HG02840 (cell line): ENCODE measurements at regions not wholly inside any gene's neighbourhood (a gene's known extent, or its start where the extent isn't known, plus 50 kb on each side); places are given as distances from the start of the nearest gene placed in this dataset.

Experiments
- ATAC-seq: cut with Tn5 transposase; IDR thresholded peaks from one replicate; pipeline ENCODE4 v1.9.1; 2021; ENCODE audit warnings: mild to moderate bottlenecking, moderate library complexity, moderate number of reproducible peaks; ENCODE audit not compliant: unreplicated experiment, low FRiP score

DNA sequence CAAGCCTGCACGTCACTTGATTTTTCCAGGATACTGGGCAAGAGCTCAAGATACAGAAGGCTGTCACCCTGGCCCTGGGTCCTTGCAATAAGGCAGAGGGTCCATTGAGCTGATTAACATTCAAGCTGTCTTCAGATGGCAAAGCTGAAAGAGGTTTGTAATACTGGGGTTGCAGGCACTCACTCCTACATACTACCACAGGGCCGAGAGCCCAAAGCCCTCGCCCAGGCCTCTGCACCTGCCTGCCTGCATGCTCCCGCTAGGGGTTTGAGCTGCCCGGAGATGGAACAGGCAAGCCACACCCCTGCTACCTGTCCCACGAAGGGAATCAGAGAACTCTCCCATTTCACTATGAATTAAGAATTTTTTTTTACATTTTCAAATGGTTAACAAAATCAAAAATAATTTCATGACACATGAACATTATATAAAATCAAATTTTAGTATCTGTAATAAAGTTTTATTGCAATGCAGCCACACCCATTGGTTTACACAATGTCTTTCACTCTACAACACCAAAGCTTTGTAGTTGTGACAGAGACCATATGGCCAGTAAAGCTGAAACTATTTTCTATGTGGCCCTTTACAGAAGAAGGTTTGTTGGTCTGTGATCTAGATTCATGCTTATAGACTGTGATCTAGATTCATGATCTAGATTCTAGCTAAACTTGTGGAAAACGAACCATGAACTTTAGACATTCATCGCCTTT is 530.4 kb upstream of the IGFBP7 start:
- no peak for ATAC-seq

DNA sequence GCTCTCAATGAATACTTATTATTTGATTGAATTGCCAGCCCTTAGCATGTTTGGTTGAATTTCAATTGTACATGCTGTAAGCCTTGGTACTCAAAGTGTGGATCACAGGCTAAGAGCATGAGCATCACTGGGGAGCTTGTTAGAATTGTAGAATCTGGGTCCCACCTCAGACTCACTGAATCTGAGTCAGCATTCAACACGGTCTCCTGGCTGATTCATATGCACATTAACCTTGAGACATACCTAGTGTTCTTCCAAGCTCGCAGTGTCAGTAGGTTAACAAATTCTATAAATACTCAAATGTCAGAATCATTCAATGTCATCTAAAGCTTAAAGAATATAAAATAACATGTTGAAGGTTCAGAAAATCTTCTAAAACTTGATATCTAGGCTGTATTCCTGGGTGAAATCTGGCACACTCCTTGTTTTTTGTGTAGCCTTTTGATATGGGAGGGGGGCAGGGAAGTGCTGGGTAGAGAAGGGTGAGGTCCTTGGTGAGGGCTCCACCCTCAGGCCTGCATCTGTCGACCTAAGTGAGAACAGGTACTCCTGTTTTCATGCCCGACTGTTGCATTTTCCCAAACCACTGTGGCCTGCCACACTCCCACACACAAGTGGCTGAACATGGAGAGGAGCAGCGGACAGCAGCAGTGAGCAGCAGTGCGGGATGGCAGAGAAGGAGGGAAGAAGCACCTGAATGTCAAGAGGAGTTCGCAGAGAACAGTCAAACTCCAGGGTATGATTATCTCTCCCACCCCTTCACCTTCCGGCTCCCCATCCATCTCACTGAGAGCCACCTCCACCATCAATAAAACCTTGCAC is 529.6 kb upstream of the IGFBP7 start:
- ATAC-seq: no peak

DNA sequence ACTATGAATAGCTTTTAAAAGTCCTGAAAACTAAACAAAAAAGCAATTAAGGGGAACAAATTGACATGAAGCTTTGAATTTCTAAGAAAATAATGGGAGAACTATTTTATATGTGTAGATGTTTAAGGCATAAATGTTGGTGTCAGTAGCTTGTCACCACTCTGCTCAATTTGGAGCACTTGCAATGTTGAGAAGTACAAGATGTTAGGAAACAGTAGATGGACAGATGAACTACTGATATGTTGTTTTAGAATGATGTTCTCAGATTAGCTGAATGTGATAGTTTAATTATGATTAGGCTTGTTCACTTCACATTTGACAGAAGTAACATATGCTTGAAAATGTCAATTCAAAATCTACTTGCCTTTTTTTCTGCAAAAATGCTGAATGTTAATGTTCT is 525.7 kb upstream of the IGFBP7 start:
- ATAC-seq: no peak

DNA sequence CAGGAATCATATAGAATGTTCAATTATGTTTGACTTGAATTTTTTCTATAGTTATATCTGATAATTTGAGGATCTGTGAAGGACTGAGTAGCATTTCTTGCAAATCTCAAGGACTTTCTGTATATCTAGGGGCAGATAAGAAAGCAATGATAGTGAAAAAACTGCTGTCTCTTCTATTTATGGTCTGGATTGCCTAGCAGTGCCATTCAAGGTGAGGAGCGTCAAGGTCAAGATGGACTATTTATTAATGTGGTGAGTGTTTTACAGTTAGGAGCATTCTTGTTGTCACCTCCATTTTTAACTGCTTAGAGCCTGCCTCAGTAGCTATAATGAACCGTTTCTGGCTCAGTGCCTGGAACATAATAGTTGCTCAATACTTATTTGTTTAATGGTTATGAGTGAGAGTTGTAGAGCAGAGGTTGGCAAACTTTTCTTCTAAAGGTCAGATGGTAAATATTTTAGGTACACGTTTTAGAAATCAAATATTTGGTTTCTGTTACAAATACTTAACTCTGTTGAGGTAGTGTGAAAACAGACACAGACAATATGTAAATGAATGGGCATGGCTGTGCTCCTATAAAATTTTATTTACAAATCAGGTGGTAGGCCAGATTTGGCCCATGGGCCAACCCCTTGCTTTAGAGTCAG is 523.2 kb upstream of the IGFBP7 start:
- no peak for ATAC-seq

DNA sequence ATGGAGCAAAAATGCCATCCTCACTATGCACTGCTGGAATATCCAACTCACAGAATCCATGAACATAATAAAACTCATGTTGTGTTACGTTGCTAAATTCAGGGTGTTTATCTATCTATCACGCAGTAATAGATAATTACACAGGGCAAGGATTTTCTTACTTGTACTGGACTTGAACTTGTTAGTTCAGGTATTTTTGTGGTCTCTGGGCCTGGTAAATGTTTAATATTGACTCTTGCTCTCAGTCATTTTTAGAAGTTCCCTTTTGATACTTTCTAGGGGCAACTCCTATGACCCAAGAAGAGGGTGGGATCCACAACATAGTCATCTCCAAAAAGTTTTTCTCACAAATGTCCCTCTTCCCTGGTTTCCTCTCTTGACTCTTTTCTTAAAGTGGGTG is 522.4 kb upstream of the IGFBP7 start:
- no peak for ATAC-seq

DNA sequence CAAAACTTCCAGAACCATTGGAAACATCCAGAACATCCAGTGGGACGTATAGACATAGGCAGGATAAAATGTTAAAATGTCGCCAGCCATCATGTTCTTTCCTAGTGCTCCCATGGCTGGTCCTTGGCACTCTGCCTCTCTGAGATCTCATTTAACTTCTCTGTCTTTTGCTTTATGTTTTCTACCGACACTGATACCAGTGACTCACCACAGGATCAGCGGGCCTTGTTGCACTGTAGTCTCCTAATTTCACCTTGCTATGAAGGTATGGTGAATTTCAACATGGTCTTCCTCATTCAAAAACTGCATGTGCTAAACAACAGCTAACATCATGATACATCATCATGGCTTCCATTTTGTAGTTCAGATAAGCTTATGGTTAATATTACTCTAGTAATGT is 521.0 kb upstream of the IGFBP7 start:
- ATAC-seq: no peak

DNA sequence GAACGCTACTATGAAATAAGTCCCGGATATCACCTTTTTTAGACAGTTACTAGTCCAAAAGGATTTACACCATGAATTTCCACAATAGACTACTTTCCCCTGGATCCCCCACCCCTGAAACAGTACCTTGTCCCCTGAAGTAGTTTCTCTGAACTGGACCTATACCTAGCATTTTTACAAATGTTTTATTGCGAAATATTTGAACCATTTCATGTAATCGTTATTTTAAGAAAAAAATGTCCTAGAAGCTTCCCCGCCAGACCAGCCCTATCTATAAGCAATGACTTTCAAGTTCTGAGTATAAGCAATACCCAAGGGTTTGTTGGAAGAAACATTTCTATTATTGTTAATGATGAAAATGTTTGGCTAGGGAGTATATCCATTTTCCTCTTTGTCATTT is 517.8 kb upstream of the IGFBP7 start:
- no peak for ATAC-seq

DNA sequence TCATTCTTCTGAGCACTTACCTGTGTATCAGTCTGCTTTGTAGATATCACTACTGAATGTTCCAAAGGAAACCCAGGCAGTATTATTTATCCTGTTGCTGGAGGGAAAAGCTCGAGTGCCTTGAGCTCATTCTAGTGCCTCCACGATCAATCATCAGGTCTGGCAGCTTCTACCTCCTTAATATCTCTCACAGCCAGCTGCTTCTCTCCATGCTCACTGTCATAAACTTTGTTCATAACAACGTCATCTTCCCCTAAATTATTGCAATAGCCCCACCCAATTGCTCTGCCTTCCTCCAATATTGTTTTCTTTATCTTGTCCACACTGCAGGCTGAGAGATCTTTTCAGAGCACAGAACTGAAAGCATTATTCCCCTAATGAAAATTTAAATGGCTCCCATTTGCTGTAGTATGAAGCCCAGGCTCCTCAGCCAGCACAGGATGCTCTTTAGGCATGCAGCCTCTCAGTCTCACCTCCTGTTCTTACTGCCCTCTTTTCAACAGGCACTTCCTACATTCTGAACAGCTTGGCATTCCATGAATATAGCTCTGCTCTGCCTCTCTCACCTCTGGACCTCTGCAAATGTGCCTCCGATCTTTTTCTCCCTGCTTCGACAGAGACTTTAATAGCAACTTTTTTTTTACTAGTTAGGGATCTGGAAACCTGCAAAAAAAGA is 504.2 kb upstream of the IGFBP7 start:
- no peak for ATAC-seq

DNA sequence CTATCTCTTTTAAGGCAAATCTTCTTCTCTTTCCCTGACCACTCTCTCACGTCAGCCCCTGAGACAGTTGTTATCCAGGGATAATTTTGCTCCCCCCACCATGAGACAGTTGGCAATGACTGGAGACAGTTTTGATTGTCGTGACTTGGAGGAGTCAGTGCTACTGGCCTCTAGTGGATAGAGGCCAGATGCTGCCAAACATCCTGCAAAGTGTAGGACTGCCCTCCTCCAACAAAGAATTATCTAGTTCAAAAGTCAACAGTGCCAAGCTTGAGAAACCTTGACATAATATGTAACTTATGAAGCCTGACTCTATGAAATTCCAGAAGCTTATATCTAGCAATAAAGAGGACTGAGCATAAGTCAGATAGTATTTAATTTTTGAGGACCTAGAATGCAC is 502.1 kb upstream of the IGFBP7 start:
- no peak for ATAC-seq

DNA sequence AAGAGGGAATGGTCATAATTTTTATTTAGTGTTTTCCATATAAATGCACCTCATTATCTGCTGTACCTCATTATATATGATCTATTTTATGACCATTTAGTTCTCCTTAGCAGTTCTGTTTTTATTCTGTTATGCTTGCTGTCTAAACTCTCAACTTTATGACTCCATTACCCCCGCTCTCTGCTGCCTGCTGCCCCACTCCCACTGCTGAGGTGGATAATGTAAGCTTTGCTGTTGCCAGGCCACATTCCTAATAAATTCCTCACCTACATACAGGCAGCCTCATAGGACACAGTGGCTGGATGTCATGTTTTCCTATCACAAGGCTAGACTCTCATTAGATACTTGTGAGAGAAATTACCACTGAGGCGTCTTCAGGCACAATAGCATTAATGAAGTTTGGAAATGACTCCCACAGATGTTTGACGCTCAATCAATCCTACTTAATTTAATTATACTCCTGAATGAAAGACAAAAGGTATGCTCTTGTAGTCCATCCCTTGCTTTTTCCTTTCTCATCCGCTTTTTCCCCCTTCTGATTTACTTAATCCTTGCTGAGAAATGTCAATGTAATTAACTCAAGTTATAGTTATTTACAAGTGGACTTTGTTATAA is 497.5 kb upstream of the IGFBP7 start:
- no peak for ATAC-seq

DNA sequence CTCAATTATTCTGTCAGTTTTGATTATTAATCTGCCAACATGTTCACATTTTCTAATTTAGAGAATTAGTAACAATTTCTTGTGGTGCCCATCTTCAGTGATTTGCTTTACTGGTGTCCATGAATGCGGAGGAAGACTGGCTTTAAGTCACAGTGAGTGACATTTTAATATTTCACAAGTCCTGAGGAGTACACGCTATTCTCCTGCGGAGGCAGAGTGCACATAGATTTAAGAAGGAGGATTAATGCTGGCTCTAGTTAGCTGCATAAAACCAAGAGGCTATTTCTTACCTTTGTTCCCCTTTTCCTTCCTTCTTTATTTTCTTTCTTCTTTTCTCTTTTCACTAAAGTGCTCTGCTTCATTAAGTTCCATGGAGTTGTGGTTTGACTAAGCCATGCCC is 495.2 kb upstream of the IGFBP7 start:
- no peak for ATAC-seq

DNA sequence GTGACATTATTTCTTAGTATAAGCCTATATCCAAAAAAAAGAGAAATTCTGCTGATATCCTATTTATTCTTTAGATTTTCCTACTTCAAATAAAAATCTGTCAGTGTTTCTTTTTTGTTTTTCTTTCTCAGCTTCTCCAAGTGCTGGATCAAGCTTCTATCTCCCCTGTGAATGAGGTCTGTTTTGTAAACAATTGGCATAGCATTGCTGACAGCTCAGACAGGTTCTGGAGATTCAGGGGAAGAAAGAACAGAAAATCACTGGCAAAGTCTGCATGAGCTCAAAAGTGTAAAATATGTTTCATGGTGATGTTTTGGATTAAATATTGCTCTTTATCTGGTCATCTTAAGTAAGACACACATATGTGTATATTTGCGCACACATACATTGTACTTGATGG is 492.0 kb upstream of the IGFBP7 start:
- ATAC-seq: no peak

DNA sequence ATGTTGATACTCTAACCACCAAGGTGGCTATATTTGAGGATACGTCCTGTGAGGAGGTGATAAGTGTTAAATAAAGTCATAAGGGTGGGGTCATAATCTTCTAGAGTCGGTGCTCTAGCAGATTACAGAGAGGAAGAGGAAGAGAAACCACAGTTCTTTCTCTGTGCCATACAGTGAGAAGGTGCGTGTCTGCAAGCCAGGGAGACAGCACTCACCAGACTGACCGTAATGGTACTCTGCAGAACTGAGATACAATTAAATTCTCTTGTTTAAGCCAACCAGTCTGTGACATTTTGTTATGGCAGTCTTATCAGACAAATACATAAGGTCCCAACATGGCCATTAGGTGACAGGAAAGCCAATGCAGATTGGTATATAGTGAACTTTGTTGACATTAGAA is 480.9 kb upstream of the IGFBP7 start:
- no peak for ATAC-seq

DNA sequence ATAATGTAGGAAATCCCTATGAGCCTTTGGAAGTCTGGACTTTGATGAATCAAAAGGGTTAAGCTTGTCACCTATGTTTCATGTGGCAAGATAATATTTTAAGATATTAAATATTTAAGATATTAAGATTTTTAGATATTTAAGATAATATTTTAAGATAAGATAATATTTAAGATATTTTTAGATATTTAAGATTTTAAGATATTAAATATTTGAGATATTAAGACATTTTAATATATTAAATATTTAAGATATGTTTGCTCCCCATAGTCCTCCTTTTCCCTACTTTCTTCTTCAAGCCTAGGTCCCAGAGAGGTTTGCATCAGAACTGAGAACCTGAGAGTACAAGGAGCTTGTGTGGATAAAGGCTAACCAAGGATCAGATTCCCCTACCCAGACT is 478.4 kb upstream of the IGFBP7 start:
- ATAC-seq: no peak

DNA sequence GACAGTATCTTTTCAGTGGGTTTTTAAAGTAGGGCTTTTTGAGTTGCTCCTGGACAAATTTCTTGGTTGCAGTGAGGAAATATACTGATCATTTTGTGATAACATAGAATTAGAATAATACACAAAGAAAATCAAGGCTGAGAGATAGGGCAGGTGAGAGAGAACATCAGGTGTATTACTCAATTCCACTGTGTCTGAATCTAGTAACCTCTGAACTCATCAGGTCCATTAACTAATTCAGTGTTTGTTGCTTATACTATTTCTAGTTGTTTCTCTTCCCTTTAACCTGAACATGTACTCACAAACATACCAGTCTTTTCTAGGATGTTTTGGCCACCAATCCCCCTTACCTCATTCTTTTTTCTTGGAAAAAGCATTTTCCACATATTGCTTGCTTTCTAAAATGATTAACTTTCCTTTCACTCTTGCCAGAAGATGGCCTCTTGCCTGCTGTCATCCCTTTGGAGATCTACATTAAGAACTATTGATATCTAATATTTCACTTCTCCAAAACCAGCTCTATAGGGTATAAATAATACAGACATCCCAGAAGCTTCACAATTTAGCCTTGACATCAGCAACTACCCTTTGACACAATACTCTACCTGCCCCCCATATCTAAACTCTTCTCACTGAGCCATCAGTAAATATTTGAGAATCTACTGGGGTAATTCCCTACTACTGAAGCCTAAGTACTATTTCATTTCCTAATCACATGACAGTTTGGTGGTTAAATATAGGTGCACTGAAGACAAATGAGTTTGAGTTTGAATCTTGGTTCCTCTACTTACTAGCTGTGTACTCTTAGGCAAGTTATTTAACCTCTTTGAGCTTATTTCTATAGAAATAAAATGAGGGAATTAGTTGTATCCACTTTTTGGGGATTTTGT is 470.8 kb upstream of the IGFBP7 start:
- ATAC-seq: no peak

DNA sequence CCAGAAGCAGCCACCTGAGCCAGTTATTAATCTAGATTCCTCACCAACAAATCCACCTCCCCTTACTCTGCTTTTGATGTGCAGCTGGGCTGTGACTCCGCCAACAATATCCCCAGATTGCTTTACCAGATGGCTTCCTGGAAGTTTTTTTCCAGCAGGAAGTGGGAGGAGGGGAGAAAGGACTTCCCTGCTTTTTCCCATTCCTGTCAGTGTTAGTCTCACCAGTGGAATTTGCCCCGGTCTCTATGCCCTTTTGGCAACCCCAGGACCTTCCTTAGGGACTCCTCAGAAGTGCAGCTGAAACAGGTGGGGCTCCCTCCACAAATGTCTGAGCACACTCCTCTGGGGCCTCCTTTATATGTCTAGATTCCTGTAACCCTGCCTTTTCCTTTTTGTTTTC is 465.2 kb upstream of the IGFBP7 start:
- ATAC-seq: no peak

DNA sequence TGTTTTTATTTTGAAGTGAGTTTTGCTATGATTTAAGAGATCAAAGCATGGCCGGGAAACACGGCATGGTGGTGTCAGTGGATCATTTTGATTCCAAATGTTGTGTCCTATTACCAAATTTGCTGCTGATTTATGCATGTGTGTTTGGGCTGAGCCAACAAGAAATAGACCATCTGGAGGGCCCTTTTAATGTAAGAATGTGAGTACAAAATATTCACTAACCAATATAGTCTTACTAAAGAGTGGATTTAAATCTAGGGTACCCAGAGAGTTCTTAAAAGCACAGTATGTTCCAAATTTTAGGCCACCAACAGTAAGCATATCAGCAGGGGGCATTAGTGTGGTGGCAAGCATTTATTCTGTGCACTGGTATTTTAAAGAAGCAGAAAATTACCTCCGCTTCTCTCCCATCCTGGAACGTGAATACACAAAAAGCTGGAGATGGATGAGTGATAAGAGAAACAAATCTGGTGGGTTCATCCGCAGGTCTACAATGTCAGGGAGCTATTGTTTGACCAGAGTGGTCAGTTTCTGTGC is 444.4 kb upstream of the IGFBP7 start:
- no peak for ATAC-seq

DNA sequence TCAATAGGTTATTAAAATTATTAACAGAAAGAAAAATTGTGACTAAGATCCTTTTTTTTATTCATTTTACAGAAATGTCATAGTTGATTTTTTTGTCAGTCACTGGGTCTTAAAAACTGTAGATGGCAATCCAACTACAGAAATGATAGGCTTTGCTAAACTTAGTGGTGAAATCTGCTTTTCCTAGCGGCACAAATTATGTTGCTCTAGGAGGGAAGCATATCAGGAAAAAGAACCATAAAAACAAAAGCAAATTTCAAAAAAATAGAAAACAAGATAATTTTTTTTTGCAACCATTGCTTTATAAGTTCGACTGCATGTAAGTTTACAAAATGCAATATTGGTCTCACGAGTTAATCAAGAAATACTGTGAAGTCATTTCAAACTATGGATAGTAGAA is 443.5 kb upstream of the IGFBP7 start:
- no peak for ATAC-seq

DNA sequence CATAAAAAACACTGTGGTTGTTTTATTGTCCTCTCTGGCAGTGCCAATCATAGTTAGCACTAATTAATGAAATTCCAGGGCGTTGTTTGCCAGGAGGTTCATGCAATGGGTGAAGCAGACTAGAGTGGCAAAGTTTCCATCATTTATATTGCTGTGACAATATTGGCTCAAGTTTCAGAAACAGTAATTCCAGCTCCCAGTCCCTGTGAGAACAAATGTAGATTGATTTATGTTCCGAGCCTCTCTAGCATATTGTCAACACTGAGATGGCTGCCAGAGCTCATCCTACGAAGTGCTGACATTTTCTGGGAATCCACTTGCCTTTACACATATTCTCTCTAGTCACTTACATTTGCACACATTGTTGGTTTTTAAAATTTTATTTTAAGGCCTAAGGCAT is 440.0 kb upstream of the IGFBP7 start:
- no peak for ATAC-seq
